ENCODE measurements at regions not wholly inside any gene's neighbourhood (a gene's known extent, or its start where the extent isn't known, plus 50 kb on each side); places are given as distances from the start of the nearest gene placed in this dataset.

DNA sequence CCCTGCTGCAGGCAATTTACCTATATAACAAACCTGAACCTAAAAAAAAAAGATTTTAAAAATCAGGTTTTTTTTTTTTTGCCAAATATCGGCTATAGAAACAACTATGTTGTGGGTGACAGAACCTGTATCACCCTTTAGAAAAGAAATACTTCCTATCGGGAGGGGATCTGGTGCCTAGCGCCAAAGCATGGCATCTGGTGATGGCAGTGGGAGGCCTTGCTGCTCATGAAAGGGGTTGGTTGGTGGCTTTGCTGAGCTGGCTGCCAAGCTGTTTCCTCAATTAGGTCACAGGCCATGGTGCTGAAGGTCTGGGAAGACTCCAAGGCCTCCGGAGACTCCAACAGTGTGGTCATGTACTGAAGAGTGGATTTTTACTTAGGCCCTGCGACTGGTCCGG, 328.5 kb downstream of the KLF5 start:
- no peak overlapping the region for H3K9ac ChIP-seq
- no peaks in the 10 kb centered on the region for H4K20me1 ChIP-seq
- no peak overlapping the region for H3K4me2 ChIP-seq
- no peak for TF ChIP-seq Cebpa-rat (IDR thresholded peaks at IDR 0.05)
- no peaks in the 10 kb centered on the region for H3K4me1 ChIP-seq
- H3K9me3 ChIP-seq (replicated peaks in 1 of 11) = peaks cover 0 to 6% (median 0%) of the 10 kb centered on the region in 11 experiments; a peak in 1 of 22 replicates
- H3K36me3 ChIP-seq = no peaks in the 10 kb centered on the region
- no peaks in the 10 kb centered on the region for H3K27me3 ChIP-seq
- no peak overlapping the region for H3K4me3 ChIP-seq
- H3K27ac ChIP-seq = no peak overlapping the region

DNA sequence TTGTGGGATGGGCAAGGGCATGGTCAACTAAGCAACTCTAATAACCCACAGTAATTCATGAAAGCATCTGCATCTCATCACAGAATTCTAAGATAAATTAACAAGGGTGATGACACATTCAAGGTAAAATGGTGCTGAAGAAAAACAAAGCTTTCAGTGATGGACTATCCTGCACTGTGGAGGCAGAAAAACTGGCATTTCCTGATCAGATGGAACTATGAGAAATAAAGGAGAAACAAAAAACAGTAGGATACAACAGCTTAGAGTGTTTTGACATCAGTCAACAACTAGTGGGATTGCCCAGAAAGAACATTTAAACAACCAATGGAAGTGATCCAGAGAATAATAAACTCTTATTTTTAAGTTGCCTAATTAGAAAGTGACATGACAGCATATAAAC, 327.0 kb downstream of the KLF5 start:
- no peak overlapping the region for H3K4me3 ChIP-seq
- H4K20me1 ChIP-seq = no peaks in the 10 kb centered on the region
- H3K4me1 ChIP-seq = no peaks in the 10 kb centered on the region
- H3K27me3 ChIP-seq = no peaks in the 10 kb centered on the region
- H3K9me3 ChIP-seq (replicated peaks in 1 of 11) = peaks cover 0 to 6% (median 0%) of the 10 kb centered on the region in 11 experiments; a peak in 1 of 22 replicates
- H3K27ac ChIP-seq = no peak overlapping the region
- no peak overlapping the region for H3K4me2 ChIP-seq
- no peaks in the 10 kb centered on the region for H3K36me3 ChIP-seq
- H3K9ac ChIP-seq = no peak overlapping the region
- no peak for TF ChIP-seq Cebpa-rat (IDR thresholded peaks at IDR 0.05)

DNA sequence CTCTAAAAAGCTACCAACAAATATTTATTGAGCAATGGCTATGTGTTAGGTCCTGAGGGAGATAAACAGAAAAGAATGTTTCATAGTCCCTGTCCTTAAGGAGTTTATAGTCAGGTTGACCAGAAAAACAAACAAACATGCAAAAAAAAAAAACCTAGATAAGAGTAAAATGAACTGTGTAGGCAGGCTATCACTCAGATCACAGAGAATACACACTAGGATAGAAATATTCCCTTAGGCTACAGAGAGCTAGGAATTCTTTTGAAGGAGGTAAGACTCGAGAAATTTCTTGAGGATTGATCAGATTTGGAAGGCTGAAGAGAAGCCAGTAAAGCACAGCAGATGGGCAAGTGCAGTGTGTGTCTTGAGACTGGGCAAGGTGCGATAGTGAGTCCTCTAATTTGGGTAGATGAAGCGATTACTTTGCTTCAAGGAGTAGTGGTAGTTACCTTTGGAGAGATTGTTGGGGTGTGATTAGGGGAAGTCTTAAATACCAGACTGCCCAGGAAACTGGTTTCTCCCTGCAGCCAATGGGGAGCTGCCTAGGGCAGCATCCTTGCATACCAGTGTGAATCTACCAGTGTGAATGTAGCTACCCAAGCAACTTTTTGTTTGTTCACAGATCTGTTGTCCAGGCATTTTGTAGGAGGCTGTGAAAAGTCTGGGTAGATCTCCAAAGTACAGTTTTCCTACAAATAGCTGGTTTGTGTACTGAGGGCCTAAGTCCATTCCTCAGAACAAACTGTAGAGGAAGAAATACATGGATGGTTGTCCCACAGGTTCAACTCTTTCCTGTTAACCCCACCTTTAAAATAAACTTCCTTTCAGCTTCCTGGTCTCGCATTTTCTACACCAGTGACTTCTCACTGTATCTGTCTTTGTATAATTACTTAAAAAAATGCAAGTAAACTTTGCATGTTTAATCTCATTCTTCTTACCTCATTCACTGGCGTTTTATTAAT, 314.1 kb downstream of the KLF5 start:
- Histone ChIP-seq H3K4me1 (no peaks in the 10 kb centered on the region), H3K9me3 (replicated peaks in 1 of 11) (peaks cover 0 to 11% (median 0%) of the 10 kb centered on the region in 11 experiments; a peak in 3 of 22 replicates), H3K4me3 (no peak overlapping the region), H4K20me1 (no peaks in the 10 kb centered on the region), H3K27me3 (no peaks in the 10 kb centered on the region), H3K27ac (no peak overlapping the region), H3K36me3 (no peaks in the 10 kb centered on the region), H3K4me2 (no peak overlapping the region), H3K9ac (no peak overlapping the region)
- no peak for TF ChIP-seq Cebpa-rat (IDR thresholded peaks at IDR 0.05)

DNA sequence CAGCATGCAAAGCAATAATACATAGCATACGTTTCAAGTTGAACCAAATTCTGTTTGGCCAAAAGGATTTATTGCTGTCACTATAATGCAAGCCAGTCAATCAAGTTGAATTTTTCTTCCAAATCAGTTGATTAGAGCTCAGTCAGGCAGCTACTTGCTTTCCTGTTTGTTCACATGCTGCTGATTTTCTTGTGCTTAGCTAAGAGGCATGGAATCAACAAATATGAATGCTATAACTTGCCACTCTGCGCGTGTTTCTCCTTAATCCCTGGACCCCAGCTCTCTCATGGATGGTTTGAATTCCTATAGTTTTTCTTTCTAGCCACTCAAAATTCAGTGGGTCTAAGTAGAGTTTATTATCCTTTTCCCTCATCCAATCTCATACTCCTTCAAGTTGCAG, 311.3 kb downstream of the KLF5 start:
- H3K36me3 ChIP-seq = no peaks in the 10 kb centered on the region
- no peak overlapping the region for H3K4me2 ChIP-seq
- no peak overlapping the region for H3K4me3 ChIP-seq
- no peak overlapping the region for H3K9ac ChIP-seq
- no peaks in the 10 kb centered on the region for H4K20me1 ChIP-seq
- no peaks in the 10 kb centered on the region for H3K9me3 ChIP-seq (replicated peaks in 1 of 11)
- no peaks in the 10 kb centered on the region for H3K27me3 ChIP-seq
- no peak overlapping the region for H3K27ac ChIP-seq
- no peak for TF ChIP-seq Cebpa-rat (IDR thresholded peaks at IDR 0.05)
- H3K4me1 ChIP-seq = no peaks in the 10 kb centered on the region

DNA sequence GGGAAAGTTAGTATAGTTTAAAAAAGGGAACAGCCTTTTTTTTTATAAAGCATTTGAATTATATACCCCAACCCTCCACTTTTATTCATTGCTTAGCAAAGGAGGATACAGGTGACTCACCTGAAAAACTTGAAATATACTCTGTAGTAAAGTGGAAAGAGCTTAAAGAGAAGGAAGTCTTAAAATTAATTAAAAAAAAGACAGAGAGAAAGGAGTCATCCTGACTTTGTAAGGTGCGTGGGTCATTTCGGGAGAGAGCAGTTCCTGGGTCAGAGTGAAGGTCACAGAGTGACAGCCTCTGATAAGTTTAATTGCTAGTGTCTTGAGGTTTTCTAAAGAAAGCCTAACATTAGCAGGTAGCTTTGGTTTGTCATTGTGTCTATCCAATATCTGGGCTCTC, 310.3 kb downstream of the KLF5 start:
- H3K27me3 ChIP-seq = no peaks in the 10 kb centered on the region
- H3K9me3 ChIP-seq (replicated peaks in 1 of 11) = no peaks in the 10 kb centered on the region
- TF ChIP-seq Cebpa-rat (IDR thresholded peaks at IDR 0.05) = no peak
- no peaks in the 10 kb centered on the region for H4K20me1 ChIP-seq
- H3K4me2 ChIP-seq = no peak overlapping the region
- H3K9ac ChIP-seq = no peak overlapping the region
- no peaks in the 10 kb centered on the region for H3K4me1 ChIP-seq
- no peak overlapping the region for H3K27ac ChIP-seq
- no peaks in the 10 kb centered on the region for H3K36me3 ChIP-seq
- no peak overlapping the region for H3K4me3 ChIP-seq

DNA sequence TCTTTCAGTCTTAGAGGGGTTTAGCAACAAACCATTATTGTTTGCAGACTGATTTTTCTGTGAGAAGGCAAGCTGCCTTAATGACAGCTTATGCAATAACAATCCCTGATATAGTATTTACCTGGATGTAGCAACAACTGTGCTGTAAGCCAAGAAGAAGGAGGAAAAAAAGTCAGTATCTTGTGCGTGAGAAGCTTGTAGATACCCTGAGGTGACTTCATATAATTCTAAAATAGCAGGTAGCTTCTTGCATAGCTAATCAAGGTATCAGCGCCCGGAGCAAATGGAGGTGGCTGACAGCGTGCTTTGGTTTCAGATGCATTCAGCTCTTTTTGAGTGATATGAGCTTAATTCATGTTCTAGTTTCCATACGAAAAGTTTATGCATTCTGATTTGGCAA, 309.8 kb downstream of the KLF5 start:
- H3K36me3 ChIP-seq = no peaks in the 10 kb centered on the region
- no peaks in the 10 kb centered on the region for H3K4me1 ChIP-seq
- H3K9me3 ChIP-seq (replicated peaks in 1 of 11) = no peaks in the 10 kb centered on the region
- no peak overlapping the region for H3K27ac ChIP-seq
- no peak overlapping the region for H3K4me3 ChIP-seq
- no peaks in the 10 kb centered on the region for H3K27me3 ChIP-seq
- no peak overlapping the region for H3K4me2 ChIP-seq
- no peak overlapping the region for H3K9ac ChIP-seq
- TF ChIP-seq Cebpa-rat (IDR thresholded peaks at IDR 0.05) = no peak
- H4K20me1 ChIP-seq = no peaks in the 10 kb centered on the region

DNA sequence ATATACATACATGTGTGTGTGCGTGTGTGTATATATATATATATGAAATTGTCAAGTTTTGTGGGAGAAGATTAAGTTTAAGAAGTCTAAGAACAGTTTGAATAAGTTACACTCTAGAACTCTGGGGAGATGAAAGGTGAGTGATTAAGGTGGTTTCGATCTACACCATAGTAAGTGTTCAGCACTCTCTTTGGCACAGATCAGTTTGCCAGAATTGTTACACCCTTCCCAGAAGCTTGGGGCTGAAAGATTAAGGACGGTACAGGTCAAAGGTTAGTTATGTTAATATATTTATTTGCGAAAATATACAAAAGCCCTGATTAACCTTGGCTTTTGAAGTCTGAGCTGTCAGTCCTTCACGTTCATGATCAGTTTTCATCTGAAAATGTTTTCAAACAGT, 309.1 kb downstream of the KLF5 start:
- Histone ChIP-seq H3K4me1 (no peaks in the 10 kb centered on the region), H3K36me3 (no peaks in the 10 kb centered on the region), H3K27ac (no peak overlapping the region), H3K4me2 (no peak overlapping the region), H3K4me3 (no peak overlapping the region), H3K27me3 (no peaks in the 10 kb centered on the region), H4K20me1 (no peaks in the 10 kb centered on the region), H3K9ac (no peak overlapping the region), H3K9me3 (replicated peaks in 1 of 11) (no peaks in the 10 kb centered on the region)
- TF ChIP-seq Cebpa-rat (IDR thresholded peaks at IDR 0.05) = no peak

DNA sequence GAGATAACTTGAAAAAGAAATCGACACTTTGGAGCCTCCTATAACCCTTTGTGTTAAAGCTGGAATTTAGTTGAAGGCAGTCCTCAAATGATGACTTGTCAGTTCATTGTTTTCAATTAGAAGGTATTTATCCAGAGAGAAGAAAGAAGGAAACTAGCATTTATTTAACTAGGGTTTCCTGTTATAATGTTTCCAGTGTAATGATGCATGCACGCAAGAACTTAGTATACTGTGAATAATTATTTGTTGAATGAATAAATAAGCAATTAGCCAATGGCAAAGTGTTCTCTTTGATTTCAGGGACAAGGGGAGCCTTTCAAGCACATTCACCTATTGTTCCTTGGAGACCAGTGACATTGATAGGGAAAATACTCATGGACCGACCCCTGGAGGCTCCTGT, 307.4 kb downstream of the KLF5 start:
- Histone ChIP-seq H3K4me2 (no peak overlapping the region), H3K9me3 (replicated peaks in 1 of 11) (no peaks in the 10 kb centered on the region), H3K4me1 (no peaks in the 10 kb centered on the region), H4K20me1 (no peaks in the 10 kb centered on the region), H3K27me3 (no peaks in the 10 kb centered on the region), H3K4me3 (no peak overlapping the region), H3K36me3 (no peaks in the 10 kb centered on the region), H3K27ac (no peak overlapping the region), H3K9ac (no peak overlapping the region)
- TF ChIP-seq Cebpa-rat (IDR thresholded peaks at IDR 0.05) = no peak

DNA sequence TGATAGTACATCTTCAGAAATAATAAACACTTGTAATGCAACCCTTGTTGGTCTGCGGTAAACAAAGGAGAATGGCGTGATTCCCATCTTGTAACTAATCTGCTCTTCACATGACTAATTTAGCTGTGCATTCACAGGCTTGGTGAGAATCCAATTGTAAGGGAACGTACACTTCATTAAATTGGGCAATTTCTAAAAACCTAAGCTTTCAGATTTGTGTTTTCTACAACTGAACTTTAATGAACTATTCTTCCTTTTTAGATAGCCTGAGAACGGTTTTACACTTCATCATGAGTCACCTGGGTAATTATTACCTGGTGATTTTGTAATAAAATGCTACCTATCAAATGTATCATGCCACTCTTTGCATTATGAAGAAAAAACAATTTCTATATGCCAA, 306.9 kb downstream of the KLF5 start:
- H3K4me2 ChIP-seq = no peak overlapping the region
- no peaks in the 10 kb centered on the region for H4K20me1 ChIP-seq
- TF ChIP-seq Cebpa-rat (IDR thresholded peaks at IDR 0.05) = no peak
- no peaks in the 10 kb centered on the region for H3K36me3 ChIP-seq
- H3K27me3 ChIP-seq = no peaks in the 10 kb centered on the region
- no peak overlapping the region for H3K4me3 ChIP-seq
- H3K9ac ChIP-seq = no peak overlapping the region
- no peaks in the 10 kb centered on the region for H3K4me1 ChIP-seq
- no peak overlapping the region for H3K27ac ChIP-seq
- H3K9me3 ChIP-seq (replicated peaks in 1 of 11) = no peaks in the 10 kb centered on the region

DNA sequence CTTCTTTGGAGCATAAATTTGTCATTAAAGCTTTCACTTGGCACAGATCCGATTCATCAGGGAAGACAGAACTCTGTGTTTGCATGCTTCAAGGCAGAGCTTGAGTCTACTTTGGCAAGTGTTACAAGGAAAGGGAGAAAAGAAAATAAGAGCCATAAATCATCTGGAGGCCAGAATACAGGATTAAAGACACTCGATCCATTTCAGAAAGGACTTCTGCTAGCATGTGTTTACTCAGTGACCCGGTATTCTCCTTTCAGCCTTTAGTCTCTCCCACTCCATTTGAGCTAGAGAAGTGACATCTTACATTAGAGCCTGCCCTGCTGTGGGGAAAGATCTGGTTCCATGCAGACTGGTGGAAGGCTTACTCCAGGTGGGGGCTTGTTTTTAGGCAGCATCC, 306.4 kb downstream of the KLF5 start:
- Histone ChIP-seq H3K9ac (no peak overlapping the region), H3K9me3 (replicated peaks in 1 of 11) (no peaks in the 10 kb centered on the region), H3K4me1 (no peaks in the 10 kb centered on the region), H4K20me1 (no peaks in the 10 kb centered on the region), H3K4me2 (no peak overlapping the region), H3K27me3 (no peaks in the 10 kb centered on the region), H3K4me3 (no peak overlapping the region), H3K36me3 (no peaks in the 10 kb centered on the region), H3K27ac (no peak overlapping the region)
- no peak for TF ChIP-seq Cebpa-rat (IDR thresholded peaks at IDR 0.05)

Data from BLaER1 treated with 17β-estradiol and CSF1 and Interleukin-3, amounts not matched to agents 10 nM and 100 nM (cell line).